ENCODE measurements at regions not wholly inside any gene's neighbourhood (a gene's known extent, or its start where the extent isn't known, plus 50 kb on each side); places are given as distances from the start of the nearest gene placed in this dataset.

- no peaks in the 10 kb centered on the region for H3K27me3 ChIP-seq
- H3K9me3 ChIP-seq (ENCODE audit: low read depth), result peaks cover 9% of the 10 kb centered on the region
- peak overlapping the region; percentile 25 for H3K4me2 ChIP-seq
- no peak overlapping the region for H3K27ac Mint-ChIP-seq
- H3K4me1 Mint-ChIP-seq, result peaks cover 25% of the 10 kb centered on the region
- H3K9me3 Mint-ChIP-seq, result peaks cover 9% of the 10 kb centered on the region
- DNase-seq (ENCODE audit: low spot score), result no peak
- H3K36me3 Mint-ChIP-seq, result peaks cover 4% of the 10 kb centered on the region
- H3K4me3 ChIP-seq, result no peak overlapping the region
- no peaks in the 10 kb centered on the region for H3K79me2 ChIP-seq (ENCODE audit: low read depth)
- H3F3A ChIP-seq (ENCODE audit: low read depth), result peaks cover 33% of the 10 kb centered on the region
- TF ChIP-seq EZH2phosphoT487 (IDR thresholded peaks at IDR 0.05) (no peak), EZH2 (IDR thresholded peaks at IDR 0.05) (no peak), CTCF (IDR thresholded peaks at IDR 0.05) (no peak)
- H3K9ac ChIP-seq, result no peak overlapping the region
- peaks cover 37% of the 10 kb centered on the region for H3K4me1 ChIP-seq
- peak overlapping the region; percentile 56 for H3K27ac ChIP-seq
- no peak overlapping the region for H2AFZ ChIP-seq (replicated peaks)
- no peaks in the 10 kb centered on the region for H4K20me1 ChIP-seq (ENCODE audit: low read depth)
- H3K27me3 Mint-ChIP-seq (ENCODE audit: insufficient read depth, low read depth), result peaks cover 31% of the 10 kb centered on the region
- H3K4me3 Mint-ChIP-seq, result no peak overlapping the region
- no peaks in the 10 kb centered on the region for H3K36me3 ChIP-seq
Observed at GRCh38 chr20:48142516-48142773, 357.2 kb upstream of the SULF2 start.

- H3K27me3 Mint-ChIP-seq (ENCODE audit: insufficient read depth, low read depth), result peaks cover 30% of the 10 kb centered on the region
- peaks cover 9% of the 10 kb centered on the region for H3K9me3 ChIP-seq (ENCODE audit: low read depth)
- H3K9ac ChIP-seq, result no peak overlapping the region
- no peaks in the 10 kb centered on the region for H3K79me2 ChIP-seq (ENCODE audit: low read depth)
- peak; percentile 74 for DNase-seq (ENCODE audit: low spot score)
- H3K27ac Mint-ChIP-seq, result peak overlapping the region; percentile 93
- TF ChIP-seq EZH2phosphoT487 (IDR thresholded peaks at IDR 0.05) (no peak), CTCF (IDR thresholded peaks at IDR 0.05) (no peak), EZH2 (IDR thresholded peaks at IDR 0.05) (no peak)
- peak overlapping the region; percentile 25 for H3K4me2 ChIP-seq
- H4K20me1 ChIP-seq (ENCODE audit: low read depth), result no peaks in the 10 kb centered on the region
- no peaks in the 10 kb centered on the region for H3K27me3 ChIP-seq
- peaks cover 25% of the 10 kb centered on the region for H3K4me1 Mint-ChIP-seq
- no peak overlapping the region for H3K4me3 ChIP-seq
- H2AFZ ChIP-seq (replicated peaks), result no peak overlapping the region
- peaks cover 9% of the 10 kb centered on the region for H3K9me3 Mint-ChIP-seq
- peak overlapping the region; percentile 73 for H3K4me3 Mint-ChIP-seq
- peak overlapping the region; percentile 56 for H3K27ac ChIP-seq
- no peaks in the 10 kb centered on the region for H3K36me3 ChIP-seq
- H3K36me3 Mint-ChIP-seq, result peaks cover 4% of the 10 kb centered on the region
- peaks cover 33% of the 10 kb centered on the region for H3K4me1 ChIP-seq
- peaks cover 33% of the 10 kb centered on the region for H3F3A ChIP-seq (ENCODE audit: low read depth)
Observed at GRCh38 chr20:48141660-48142515, 356.6 kb upstream of the SULF2 start.

GRCh38 chr20:48139262-48140041, 354.2 kb upstream of the SULF2 start:
- no peaks in the 10 kb centered on the region for H3K79me2 ChIP-seq (ENCODE audit: low read depth)
- no peak overlapping the region for H3K4me3 Mint-ChIP-seq
- H3K4me3 ChIP-seq, result no peak overlapping the region
- H3F3A ChIP-seq (ENCODE audit: low read depth), result peaks cover 33% of the 10 kb centered on the region
- H3K9me3 ChIP-seq (ENCODE audit: low read depth), result peaks cover 9% of the 10 kb centered on the region
- no peaks in the 10 kb centered on the region for H3K36me3 ChIP-seq
- H3K9ac ChIP-seq, result no peak overlapping the region
- H3K4me2 ChIP-seq, result no peak overlapping the region
- peaks cover 4% of the 10 kb centered on the region for H3K36me3 Mint-ChIP-seq
- H3K27me3 ChIP-seq, result no peaks in the 10 kb centered on the region
- TF ChIP-seq CTCF (IDR thresholded peaks at IDR 0.05) (no peak), EZH2 (IDR thresholded peaks at IDR 0.05) (no peak), EZH2phosphoT487 (IDR thresholded peaks at IDR 0.05) (no peak)
- peaks cover 25% of the 10 kb centered on the region for H3K4me1 Mint-ChIP-seq
- H3K4me1 ChIP-seq, result peaks cover 29% of the 10 kb centered on the region
- H4K20me1 ChIP-seq (ENCODE audit: low read depth), result no peaks in the 10 kb centered on the region
- H2AFZ ChIP-seq (replicated peaks), result no peak overlapping the region
- H3K27ac ChIP-seq, result no peak overlapping the region
- no peak for DNase-seq (ENCODE audit: low spot score)
- no peak overlapping the region for H3K27ac Mint-ChIP-seq
- H3K9me3 Mint-ChIP-seq, result peaks cover 9% of the 10 kb centered on the region
- peaks cover 23% of the 10 kb centered on the region for H3K27me3 Mint-ChIP-seq (ENCODE audit: insufficient read depth, low read depth)
